GM21737 (cell line): ENCODE measurements at regions not wholly inside any gene's neighbourhood (a gene's known extent, or its start where the extent isn't known, plus 50 kb on each side); places are given as distances from the start of the nearest gene placed in this dataset.

ENCODE experiments used
- ATAC-seq: cut with Tn5 transposase; IDR thresholded peaks from one replicate; pipeline ENCODE4 v1.9.1; 2021; ENCODE audit warnings: mild to moderate bottlenecking, moderate library complexity; ENCODE audit not compliant: unreplicated experiment

DNA sequence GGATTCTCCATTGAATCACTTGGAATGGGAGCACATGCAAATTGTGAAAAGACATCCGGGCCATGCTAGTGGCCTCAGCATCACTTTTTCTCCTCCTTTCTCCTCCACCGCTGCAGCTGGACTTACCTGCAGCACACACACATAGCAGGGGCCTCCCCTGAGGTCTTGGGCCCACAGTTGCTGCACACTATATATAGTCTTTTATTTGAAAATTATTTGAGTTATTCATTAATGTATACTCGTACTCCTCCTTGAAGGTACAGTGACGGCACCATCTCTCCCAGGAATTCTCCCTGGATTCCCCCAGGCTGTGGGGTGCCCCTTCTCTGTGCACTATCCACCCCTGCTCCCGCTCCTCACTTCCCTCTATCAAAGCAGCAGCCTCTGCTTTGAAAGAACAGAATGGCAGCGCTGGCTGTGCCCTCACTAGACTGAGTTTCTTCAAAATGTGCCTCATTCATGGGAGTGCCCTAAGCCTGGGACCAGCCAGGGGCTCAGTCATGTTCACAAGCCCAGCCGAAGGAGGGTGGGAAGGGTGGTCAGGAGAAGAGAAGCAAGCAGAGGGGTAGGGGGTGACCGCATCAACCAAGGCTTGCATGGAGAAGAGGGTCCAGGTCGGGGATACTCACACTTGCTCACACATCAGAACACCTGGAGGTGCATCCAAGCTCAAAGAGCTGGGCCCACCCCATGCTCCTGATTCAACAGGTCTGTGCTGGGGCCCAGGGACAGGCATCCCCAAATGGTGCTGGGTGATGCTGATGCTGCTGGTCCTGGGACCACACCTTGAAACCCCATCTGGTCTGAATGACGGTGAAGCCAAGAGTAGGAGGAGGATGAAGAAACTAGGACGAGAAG lies 156.2 kb upstream of the ZMIZ1 start:
- ATAC-seq: no peak

DNA sequence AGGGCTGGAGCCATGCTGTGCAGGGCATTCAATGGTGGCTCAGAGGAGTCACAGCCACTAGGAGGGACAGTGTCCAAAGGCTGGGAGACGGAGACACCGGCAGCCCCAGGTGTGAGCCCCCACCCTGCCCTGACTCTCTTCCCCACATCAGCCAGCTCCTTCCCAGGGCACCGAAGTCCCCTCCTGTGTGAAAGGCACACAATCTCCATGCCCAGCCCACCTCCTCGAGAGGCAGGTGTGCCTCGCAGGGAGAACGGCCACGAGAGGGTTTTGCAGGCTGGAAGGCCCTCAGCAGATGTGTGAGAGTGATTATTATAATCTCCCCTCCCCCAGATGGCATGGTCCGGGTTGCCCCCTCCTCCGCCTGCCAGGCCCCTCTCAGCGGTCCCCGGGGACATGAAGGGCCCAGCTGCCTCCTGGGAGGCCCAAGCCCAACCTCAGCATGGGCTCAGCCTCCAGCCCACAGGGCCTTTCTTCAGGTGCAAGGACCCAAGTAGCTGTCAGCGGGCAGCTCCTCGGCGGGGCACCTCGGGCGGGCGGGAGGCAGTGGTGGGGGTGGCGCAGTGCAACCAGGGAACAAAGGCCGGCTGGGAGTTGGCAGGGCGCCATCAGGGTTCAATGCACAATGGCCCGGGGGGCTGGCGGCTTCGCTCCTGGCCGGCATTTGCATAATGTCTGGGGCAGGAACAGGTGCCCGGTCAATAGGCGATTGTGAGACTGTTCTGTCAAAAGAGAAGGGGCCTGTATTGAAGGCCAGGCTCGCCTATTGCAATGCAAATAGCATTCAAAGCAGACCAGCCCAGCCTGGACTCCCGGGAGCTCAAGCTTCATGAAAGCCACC lies 155.3 kb upstream of the ZMIZ1 start:
- no peak for ATAC-seq

DNA sequence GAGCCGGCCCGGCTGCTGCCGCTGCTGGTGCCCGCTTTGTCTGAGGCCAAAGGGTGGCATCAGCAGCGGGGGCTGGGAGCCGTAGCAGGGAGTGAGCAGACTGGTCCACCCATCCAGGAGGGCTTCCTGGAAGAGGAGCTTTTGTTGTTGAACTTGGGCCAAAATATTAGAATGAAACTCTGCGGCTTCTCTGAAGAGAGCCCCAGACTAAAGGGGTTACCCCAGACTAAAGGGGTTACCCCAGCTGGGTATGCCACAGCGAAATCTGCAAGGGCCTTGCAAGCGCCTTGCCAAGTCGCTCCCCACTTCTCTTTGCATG lies 154.7 kb upstream of the ZMIZ1 start:
- no peak for ATAC-seq

DNA sequence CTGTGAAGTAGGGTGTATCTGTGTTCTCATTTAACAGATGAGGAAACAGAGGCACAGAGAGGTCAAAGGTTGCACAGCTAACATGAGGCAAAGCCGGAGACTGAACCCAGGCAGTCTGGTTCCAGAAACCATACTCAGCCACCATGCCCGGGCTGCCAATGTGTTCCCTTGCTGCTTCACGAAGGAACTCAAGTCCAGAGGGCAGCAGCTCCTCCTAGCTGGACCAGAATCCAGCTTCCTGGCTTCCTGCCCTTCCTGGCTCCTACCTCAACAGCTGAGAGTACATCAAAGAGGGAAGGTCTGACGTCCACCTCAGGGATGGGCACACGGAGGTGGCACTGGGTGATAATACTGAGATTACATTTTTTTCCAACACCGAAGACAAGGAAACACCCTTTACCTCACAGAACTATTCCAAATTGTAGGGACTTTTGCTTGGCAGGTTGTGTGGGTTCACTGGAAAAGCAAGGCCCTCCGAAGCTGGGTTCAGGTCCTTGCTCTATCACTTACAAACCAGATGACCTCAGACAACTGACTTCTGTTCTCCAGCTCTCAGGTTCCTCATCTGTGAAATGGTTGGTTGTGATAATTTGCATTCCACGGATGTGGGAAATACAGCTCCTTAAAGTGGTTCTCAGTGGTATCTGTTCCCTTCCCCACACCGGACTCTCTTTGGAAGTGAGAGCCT lies 154.1 kb upstream of the ZMIZ1 start:
- ATAC-seq: no peak

DNA sequence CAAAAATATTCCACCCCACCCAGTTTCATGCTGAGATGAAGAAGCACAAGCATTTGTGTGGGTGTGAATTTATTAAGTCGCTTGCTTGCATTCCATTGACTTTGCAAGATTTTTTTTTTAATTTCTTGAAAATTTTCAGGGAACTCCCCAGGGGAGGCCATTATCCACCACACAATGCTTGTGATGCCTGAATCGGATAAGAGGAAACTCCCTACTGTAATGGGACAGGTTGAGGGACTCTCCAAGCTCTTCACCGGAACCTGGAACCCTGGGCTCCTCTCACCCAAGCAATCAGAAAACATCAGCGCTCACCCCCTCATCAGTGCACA lies 153.6 kb upstream of the ZMIZ1 start:
- no peak for ATAC-seq

DNA sequence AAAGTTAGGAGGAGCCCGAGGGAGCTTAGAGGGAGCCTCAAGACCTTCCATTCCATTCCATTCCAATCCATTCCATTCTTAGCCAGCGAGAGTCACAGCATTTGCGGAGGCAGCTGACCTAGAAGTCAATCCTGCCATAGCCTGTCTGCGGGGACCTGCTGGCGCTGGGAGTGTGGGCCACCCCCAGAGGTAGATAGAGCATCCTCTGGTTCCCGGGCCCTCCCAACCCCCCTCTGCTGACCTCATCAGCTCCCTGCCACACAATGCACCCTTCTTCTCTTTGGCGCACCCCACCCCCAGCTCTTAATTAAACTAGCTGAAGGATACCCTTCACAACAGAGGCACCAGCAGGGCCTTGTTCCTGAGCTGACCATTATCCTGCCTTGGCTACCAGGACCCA lies 152.5 kb upstream of the ZMIZ1 start:
- no peak for ATAC-seq

DNA sequence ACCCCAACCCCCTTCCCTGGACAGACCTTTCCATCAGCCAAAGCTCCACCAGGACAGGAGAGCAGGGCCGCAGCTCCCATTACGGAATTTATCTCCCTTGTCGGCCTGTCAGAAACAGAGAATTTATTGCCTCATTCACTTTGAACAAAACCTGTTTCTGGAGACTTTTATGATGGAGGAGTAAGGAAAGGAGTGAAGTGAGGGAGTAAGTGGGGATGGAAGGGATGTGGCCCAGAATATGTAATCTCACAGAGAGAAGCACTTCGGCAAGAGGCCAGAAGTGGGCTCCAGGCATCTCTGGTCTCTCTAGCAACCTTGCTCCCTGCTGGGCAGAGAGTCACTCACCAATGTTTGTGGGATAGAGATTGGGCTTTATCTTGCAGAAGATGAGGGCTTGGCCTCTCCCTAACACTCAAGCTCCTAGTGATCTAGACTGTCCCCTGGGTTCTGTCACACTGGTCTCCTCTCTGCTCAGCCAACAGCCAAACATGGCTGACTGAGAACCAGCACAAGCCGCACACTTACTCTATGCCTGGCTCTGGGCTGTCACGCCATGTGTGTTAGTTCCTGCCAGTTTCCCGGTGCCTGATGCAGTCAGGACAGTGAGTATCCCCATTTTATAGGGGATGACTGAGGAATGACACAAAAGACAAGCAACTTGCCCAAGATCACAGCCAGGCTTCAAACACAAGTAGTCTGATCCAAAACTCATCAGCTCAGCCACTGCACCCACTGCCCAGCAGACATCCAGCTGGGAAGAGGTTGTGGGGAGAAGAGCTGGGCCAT lies 149.4 kb upstream of the ZMIZ1 start:
- no peak for ATAC-seq

DNA sequence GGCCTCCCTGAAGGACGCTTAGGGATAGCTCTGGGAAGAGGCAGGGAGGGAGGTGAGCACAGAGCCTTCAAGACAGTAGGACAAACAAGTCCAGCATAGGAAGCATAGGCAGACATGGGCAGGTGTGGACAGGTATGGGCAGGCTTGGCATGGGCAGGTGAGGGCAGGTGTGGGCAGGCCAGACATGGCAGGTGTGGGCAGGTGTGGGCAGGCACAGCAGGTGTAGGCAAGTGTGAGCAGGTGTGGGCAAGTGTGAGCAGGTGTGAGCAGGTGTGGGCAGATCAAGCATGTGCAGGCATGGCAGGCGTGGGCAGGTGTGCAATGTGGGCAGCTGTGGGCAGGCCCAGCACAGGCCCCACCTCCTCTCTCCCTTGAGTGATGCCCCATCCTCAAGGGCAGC lies 148.8 kb upstream of the ZMIZ1 start:
- no peak for ATAC-seq

DNA sequence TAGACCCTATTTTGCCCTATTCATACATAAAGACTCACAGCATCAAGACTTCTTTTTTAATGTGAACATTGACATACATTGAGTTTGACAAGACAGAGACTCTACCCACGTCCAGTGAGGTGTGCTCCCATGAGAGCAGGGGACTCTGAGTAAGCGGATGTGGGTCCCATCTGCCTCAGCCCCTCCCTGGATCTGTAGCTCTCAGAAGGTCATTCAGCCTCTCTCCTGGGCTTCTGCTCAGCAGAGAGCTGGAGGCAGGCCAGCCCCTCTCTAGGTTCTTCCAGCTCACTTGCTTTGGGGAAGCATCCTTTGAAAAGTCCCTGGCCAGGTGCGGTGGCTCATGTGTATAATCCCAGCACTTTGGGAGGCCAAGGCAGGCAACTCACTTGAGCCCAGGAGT lies 146.9 kb upstream of the ZMIZ1 start:
- ATAC-seq: no peak

DNA sequence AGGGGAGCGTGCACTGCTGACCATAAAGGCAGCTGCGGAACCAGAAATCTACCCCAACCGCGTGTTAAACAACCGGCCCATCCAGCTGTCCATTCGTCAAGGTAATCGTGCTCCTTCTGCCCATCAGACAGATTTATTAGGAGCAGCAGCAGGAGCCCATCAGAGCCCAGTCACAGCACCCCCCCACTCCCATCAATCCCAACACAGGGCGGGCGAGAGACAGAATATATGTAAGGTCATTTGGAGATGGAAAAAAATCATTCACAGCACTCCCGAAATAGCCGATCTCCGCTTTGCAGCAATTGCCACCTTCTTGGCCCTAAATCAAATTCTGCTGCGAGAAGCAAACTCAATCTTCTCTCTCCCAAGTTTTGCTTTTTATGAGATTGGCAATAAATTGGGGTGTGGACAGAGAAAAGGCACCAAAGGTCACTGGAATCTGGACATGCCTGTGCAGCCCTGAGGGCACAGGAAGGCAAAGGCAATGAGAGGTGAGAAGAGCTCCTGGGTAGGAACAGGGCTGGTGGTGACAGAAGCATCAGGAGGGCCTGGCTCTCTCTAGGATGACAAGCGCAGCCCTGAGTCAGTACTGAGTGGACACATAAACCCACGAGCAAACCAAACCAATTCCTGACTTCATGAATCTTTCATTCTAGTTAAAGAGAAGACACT lies 145.0 kb upstream of the ZMIZ1 start:
- ATAC-seq: no peak

DNA sequence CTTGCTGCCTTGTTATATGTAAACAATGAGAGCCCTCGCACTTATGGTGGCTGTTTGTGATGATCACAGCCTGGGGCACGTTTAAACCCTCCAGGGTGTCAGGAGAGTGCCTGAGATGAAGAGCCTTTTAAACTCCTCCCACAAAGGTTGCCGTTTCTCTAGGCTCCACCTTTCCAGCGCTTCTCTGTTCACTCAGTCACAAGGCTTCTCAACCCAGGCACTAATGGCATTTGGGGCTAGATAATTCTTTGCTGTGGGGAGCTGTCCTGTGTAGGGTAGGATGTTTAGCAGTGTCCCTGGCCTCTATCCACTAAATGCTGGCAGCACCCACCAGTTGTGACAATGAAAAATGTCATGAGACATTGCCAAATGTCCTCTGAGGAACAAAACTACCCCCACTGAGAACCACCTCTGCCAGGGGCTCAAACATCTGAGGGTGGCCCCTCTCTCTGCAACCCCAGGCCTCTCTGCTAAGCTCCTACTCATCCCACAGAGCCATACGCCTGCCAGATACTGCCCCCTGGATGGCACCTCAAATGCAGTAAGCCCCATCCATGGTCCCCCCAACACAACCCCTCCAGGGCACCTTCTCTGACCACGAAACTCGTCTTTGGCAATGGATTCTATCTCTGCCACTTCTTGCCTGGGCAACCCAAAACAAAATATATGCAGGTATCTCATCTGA lies 144.3 kb upstream of the ZMIZ1 start:
- ATAC-seq: no peak

DNA sequence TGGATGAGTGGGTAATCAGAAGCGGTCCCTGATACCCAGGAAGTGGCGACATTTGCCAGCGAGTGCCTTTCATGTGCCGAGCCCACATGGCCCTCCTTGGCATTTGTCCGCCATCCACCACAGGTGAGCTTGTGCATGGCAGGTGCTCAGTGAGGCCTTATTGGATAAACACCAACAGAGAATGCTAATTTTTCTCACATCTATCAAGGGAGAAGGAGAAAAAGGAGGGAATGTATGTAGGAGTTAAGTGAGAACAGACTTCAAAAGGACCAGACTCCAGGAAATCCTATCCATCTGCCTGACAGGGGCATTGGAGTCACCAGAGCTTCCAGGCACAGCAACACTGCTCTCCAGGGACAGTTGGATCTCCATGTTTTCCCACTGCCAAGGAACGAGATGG lies 143.5 kb upstream of the ZMIZ1 start:
- no peak for ATAC-seq

DNA sequence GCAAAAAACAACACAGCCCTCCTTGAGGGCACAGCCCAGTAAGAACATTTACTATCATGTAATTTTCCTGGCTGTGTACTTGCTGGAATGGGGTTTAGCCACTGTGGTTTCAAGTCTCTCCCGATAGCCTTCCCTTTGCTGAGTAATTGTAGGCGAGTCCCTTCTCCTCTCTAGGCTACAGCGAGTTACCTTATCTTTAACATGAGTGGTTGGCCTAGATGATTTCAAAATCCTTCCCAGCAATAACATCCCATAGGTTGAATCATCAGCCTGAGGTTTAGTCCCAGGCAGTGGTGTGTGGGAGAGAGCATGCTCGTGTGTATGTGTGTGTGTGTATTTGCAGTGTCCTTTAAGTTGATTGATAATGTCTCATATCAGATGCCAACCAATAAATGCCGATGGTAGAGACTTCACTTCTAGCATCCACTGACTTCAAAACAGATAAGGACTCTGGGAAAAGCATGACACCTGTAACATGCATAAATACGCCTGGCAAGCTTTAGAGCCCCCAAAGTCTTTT lies 142.9 kb upstream of the ZMIZ1 start:
- no peak for ATAC-seq

DNA sequence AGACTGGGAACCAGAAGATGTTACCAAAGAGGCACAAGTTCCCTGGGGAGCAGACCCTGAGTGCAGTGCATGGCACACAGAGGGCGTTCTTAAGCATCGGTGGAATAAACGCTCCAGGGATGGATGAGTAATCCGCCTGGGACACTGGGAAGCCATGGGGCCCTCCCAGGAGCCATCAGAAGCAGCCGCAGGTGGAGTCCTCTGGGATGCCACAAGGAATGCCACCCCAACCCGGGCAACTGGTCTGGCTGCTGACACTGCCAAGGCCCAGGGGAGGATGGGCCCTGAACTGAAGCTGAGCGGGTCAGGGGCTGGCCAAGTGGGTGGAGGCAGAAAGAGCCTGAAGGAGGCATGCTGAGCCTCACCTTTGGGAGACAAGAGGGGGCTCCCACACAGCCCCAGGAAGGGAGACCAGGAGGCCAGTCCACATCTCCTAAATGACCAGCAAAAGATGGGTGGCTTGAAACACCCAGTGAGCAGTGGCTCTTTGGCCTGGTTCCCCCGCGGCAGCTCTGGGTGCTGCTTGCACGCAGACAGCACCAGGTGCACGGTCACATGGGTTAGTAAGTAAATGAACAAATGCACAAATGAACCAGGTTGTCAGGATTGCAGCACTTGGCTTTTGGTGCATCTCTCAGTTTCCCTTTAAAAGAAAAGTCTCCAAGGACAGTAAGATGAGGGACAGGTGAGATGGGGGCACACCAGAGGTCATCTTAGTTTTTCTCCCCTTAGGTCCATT lies 141.3 kb upstream of the ZMIZ1 start:
- ATAC-seq: no peak

DNA sequence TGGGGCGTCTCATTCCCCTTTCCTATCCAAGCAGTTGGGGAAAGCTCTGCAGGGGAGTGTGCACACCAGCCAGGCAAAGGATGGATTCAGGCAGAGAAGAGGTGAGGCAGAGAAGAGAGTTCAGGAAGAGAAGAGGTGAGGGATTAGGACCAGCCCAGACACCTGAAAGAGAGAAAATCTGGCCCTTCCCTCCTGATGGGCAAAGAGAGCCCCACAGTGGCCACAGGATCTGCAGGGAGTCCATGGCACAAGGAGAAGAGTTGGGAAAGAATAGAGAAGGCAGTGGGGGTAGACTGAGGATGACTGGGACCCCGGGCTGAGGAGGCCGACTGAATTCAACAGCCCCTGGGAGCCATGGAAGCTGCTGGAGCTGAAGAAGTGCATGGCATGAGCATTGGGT lies 140.4 kb upstream of the ZMIZ1 start:
- no peak for ATAC-seq

DNA sequence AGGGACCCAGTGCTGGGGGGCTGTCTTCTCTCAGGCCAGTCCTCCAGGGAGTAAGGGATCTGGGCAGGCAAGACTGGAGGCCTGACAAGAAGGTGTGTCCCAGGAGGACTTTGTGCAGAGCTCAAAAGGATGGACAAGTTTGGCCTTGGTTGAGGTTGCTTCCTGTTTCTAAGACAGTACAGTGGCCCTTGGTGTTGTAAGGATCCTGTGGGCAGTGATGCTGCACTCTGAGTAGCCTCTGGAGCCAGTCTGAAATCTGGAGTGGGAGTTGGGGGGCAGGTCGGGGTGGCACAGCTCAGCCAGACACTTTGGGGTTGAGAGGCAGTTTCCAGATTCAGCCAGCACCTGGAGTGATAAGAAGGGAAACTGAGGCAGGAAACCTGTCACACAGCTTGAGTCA lies 139.2 kb upstream of the ZMIZ1 start:
- ATAC-seq: no peak

DNA sequence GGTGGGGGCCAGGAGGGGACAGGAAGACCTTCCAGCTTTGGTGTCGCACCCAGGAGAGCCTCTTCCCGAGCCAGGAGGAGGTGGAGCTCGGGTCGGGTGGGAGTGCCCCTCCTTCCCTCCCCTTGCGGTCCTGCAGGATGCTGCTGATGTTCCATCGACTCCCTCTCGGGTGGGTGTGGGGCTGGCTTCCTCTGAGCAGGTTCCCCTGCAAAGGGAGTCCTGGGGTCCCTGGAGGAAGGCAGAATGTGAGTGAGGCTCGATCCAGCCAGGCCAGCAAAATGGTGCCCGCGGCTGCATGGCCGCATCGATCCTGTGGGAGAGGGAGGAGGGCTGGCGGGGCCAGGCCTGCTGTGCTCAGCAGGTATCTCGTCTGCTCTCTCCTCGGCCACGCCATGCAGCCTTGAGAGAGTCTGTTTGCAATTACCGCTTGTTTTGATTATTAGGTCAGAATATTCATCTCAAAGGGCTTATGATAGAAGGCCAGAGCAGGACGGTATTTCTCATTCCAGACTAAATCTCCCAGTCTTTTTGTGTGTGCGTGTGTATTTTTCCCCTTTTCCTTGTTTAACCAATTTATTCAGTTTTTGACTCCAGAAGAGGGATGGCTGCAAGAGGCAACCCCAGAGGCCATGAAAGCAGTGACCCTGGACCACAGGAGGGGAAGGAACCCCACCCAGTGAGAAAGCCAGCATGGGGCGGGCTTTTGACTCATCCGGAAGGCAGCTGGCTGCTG lies 137.3 kb upstream of the ZMIZ1 start:
- ATAC-seq: no peak

DNA sequence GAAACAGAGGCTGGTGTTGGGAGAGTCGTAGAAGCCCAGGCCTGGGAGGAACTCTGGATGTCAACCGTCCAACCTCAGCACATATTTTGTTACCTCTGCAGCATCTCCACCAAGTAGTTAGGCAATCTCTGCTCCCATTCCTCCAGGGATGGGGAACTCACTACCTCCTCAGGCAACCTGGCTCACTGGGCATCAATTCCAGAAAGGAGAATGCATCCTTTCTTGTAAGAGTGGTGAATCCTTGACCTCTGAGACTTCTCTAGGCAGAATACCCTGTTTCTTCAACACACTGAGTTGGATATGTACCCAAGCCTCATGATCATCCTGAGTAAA lies 136.7 kb upstream of the ZMIZ1 start:
- ATAC-seq: no peak

DNA sequence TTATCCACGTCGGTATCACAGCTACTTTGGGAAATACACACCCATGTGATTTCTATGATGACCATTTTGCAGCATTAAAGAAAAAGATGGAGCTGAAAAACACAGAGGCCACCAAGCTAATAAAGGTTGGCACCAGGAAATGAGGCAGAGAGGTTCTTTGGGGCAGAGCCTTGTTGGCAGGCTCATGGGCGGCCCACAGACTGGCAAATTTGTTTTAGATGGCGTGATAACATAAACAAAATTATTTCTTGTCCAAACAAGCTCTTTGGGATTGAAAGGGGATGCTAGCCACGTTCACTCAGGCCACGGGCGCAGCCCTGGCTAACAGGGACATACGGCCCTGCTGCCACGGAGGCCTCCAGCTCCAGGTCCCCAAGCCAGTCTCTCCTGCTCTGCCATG lies 135.9 kb upstream of the ZMIZ1 start:
- no peak for ATAC-seq
